H1 (cell line): ENCODE measurements at regions not wholly inside any gene's neighbourhood (a gene's known extent, or its start where the extent isn't known, plus 50 kb on each side); places are given as distances from the start of the nearest gene placed in this dataset.

Source experiments
- TF ChIP-seq, protein P1 (sequence below): fragments of 300-600 bp; sonication (generic); IDR thresholded peaks from 2 replicates; pipeline ENCODE4 v1.7.1; 2012; ENCODE audit warnings: low read length, moderate library complexity, mild to moderate bottlenecking, inconsistent platforms; ENCODE audit not compliant: insufficient replicate concordance

DNA sequence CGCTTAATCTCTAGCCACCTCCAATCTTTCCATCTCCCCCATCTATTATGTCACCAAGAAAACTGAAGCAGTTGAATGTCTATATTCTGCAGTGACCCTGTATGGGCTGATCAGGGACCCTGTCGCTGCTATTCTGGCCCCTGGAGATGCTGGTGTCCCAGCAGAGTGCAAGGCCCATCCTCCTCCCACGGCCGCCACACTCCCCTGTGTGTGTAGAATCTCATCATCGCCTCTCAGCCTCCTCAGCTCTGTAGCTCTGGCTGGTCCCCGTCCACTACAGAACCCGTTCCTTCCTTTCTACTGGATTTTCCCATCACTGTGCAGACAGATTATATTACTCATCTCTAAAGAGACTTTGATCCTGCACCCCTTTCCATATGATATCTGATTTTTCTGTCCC lies 235.8 kb upstream of the PFKP start (continued):
- TF ChIP-seq, protein P1, sequence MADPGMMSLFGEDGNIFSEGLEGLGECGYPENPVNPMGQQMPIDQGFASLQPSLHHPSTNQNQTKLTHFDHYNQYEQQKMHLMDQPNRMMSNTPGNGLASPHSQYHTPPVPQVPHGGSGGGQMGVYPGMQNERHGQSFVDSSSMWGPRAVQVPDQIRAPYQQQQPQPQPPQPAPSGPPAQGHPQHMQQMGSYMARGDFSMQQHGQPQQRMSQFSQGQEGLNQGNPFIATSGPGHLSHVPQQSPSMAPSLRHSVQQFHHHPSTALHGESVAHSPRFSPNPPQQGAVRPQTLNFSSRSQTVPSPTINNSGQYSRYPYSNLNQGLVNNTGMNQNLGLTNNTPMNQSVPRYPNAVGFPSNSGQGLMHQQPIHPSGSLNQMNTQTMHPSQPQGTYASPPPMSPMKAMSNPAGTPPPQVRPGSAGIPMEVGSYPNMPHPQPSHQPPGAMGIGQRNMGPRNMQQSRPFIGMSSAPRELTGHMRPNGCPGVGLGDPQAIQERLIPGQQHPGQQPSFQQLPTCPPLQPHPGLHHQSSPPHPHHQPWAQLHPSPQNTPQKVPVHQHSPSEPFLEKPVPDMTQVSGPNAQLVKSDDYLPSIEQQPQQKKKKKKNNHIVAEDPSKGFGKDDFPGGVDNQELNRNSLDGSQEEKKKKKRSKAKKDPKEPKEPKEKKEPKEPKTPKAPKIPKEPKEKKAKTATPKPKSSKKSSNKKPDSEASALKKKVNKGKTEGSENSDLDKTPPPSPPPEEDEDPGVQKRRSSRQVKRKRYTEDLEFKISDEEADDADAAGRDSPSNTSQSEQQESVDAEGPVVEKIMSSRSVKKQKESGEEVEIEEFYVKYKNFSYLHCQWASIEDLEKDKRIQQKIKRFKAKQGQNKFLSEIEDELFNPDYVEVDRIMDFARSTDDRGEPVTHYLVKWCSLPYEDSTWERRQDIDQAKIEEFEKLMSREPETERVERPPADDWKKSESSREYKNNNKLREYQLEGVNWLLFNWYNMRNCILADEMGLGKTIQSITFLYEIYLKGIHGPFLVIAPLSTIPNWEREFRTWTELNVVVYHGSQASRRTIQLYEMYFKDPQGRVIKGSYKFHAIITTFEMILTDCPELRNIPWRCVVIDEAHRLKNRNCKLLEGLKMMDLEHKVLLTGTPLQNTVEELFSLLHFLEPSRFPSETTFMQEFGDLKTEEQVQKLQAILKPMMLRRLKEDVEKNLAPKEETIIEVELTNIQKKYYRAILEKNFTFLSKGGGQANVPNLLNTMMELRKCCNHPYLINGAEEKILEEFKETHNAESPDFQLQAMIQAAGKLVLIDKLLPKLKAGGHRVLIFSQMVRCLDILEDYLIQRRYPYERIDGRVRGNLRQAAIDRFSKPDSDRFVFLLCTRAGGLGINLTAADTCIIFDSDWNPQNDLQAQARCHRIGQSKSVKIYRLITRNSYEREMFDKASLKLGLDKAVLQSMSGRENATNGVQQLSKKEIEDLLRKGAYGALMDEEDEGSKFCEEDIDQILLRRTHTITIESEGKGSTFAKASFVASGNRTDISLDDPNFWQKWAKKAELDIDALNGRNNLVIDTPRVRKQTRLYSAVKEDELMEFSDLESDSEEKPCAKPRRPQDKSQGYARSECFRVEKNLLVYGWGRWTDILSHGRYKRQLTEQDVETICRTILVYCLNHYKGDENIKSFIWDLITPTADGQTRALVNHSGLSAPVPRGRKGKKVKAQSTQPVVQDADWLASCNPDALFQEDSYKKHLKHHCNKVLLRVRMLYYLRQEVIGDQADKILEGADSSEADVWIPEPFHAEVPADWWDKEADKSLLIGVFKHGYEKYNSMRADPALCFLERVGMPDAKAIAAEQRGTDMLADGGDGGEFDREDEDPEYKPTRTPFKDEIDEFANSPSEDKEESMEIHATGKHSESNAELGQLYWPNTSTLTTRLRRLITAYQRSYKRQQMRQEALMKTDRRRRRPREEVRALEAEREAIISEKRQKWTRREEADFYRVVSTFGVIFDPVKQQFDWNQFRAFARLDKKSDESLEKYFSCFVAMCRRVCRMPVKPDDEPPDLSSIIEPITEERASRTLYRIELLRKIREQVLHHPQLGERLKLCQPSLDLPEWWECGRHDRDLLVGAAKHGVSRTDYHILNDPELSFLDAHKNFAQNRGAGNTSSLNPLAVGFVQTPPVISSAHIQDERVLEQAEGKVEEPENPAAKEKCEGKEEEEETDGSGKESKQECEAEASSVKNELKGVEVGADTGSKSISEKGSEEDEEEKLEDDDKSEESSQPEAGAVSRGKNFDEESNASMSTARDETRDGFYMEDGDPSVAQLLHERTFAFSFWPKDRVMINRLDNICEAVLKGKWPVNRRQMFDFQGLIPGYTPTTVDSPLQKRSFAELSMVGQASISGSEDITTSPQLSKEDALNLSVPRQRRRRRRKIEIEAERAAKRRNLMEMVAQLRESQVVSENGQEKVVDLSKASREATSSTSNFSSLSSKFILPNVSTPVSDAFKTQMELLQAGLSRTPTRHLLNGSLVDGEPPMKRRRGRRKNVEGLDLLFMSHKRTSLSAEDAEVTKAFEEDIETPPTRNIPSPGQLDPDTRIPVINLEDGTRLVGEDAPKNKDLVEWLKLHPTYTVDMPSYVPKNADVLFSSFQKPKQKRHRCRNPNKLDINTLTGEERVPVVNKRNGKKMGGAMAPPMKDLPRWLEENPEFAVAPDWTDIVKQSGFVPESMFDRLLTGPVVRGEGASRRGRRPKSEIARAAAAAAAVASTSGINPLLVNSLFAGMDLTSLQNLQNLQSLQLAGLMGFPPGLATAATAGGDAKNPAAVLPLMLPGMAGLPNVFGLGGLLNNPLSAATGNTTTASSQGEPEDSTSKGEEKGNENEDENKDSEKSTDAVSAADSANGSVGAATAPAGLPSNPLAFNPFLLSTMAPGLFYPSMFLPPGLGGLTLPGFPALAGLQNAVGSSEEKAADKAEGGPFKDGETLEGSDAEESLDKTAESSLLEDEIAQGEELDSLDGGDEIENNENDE = no peak
